OCI-LY7 (cell line): ENCODE measurements at regions not wholly inside any gene's neighbourhood (a gene's known extent, or its start where the extent isn't known, plus 50 kb on each side); places are given as distances from the start of the nearest gene placed in this dataset.

ENCODE experiments used
- CTCF ChIP-seq: fragments of 200-600 bp; sonication (generic); conservative IDR thresholded peaks from 2 replicates; pipeline ENCODE4 v1.5.1; 2014; ENCODE audit warnings: mild to moderate bottlenecking, antibody characterized with exemption, low read length, moderate library complexity, mixed read lengths
- EZH2phosphoT487 ChIP-seq: fragments of 200-600 bp; sonication (generic); IDR thresholded peaks from 2 replicates; pipeline ENCODE4 v1.6.1; 2018; ENCODE audit warnings: low read depth, borderline replicate concordance, mild to moderate bottlenecking, mixed run types, antibody characterized with exemption, low read length, moderate library complexity, mixed read lengths

- TF ChIP-seq CTCF (no peak), EZH2phosphoT487 (no peak)
Measured at GRCh38 chr6:141110481-141110880, 1022.2 kb upstream of the GJE1 start.
